ENCODE measurements at regions not wholly inside any gene's neighbourhood (a gene's known extent, or its start where the extent isn't known, plus 50 kb on each side); places are given as distances from the start of the nearest gene placed in this dataset.

GRCh38 chr13:54486421-54487166, 1458.0 kb downstream of the OLFM4 start:
- TF ChIP-seq CTCF (IDR thresholded peaks at IDR 0.05): no peak
- TF ChIP-seq EP300 (IDR thresholded peaks at IDR 0.05): no peak

All from sigmoid colon (tissue), 4 donors.